ENCODE measurements at regions not wholly inside any gene's neighbourhood (a gene's known extent, or its start where the extent isn't known, plus 50 kb on each side); places are given as distances from the start of the nearest gene placed in this dataset.

DNA sequence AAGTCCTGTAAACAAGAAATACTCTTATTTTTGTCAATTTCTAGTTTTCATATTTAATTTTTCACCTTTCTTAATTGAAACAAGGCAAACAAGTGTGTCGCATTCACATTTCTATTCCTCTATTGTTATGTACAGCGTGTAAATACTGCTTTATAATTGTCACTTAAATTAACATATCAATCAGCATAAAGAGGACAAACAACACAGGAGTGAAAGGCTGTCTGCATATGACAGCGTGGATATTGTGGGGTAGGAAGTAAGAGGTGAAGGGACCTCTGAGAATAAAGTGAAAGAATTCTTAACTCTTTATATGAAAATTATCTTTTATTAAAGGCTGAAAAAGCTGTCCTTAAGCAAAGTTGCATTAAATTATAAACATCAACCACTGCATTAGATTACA is 797.9 kb upstream of the COBL start:
- no peak overlapping the region for H3K27ac ChIP-seq (ENCODE audit: insufficient read depth, low read length)
- no peak overlapping the region for H2AK5ac ChIP-seq (ENCODE audit: low read depth, low read length)
- H3K23ac ChIP-seq (ENCODE audit: low read depth, low read length), result no peak overlapping the region
- no peaks in the 10 kb centered on the region for H3K36me3 ChIP-seq (ENCODE audit: control insufficient read depth, insufficient read depth, low read length)
- no peaks in the 10 kb centered on the region for H3K9me1 ChIP-seq (ENCODE audit: insufficient read depth, low read length)
- ATAC-seq (ENCODE audit: low read depth) (no peak), DNase-seq (no peak)
- no TSS peak for BruUV-seq (replicated peaks)
- WGBS, 2 experiments (ENCODE audit: extremely low coverage in 2 of 2, insufficient read length in 1 of 2), result no CpG with 5 or more reads among the region's 3 CpGs
- peaks cover 4% of the 10 kb centered on the region for H3K9me3 ChIP-seq (ENCODE audit: control insufficient read depth, insufficient read depth, low read length)
- H2BK120ac ChIP-seq (ENCODE audit: low read depth, low read length), result no peak overlapping the region
- no peaks in the 10 kb centered on the region for H3K27me3 ChIP-seq (ENCODE audit: control insufficient read depth, insufficient read depth, low read length)
- H2BK20ac ChIP-seq (ENCODE audit: low read depth, low read length), result no peak overlapping the region
- no peak overlapping the region for H3K9ac ChIP-seq (ENCODE audit: low read depth, low read length)
- no peak overlapping the region for H3K4me3 ChIP-seq (ENCODE audit: insufficient read depth, low read depth, low read length)
- no peak overlapping the region for H2AK9ac ChIP-seq (replicated peaks; ENCODE audit: low read depth, low read length, poor library complexity)
- H4K20me1 ChIP-seq (ENCODE audit: insufficient read depth, low read length), result no peaks in the 10 kb centered on the region
- H4K91ac ChIP-seq (ENCODE audit: insufficient read depth, low read depth, low read length), result no peak overlapping the region
- no peak overlapping the region for H2BK5ac ChIP-seq (ENCODE audit: low read depth, low read length, poor library complexity, severe bottlenecking)
- dilution Hi-C loops (cut with HindIII; ENCODE audit: low sequenced_read_pairs, unreplicated experiment), result no loop called here
- H3K18ac ChIP-seq (ENCODE audit: low read depth, low read length), result no peak overlapping the region
- H3K4ac ChIP-seq (ENCODE audit: low read depth, low read length), result no peak overlapping the region
- H4K8ac ChIP-seq (ENCODE audit: low read depth in 2 of 2, low read length in 2 of 2), result no peak overlapping the region
- H3K79me1 ChIP-seq (ENCODE audit: low read depth in 1 of 2, low read length in 2 of 2), result no peaks in the 10 kb centered on the region
- no peak overlapping the region for H3K14ac ChIP-seq (replicated peaks; ENCODE audit: low read depth, low read length)
- H2BK15ac ChIP-seq (ENCODE audit: low read depth, low read length), result no peak overlapping the region
- intact Hi-C loops (cut with micrococcal nuclease), result no loop called here
- POLR2A ChIA-PET (ENCODE audit: unreplicated experiment), result no interaction called here
- CTCF ChIA-PET, result no interaction called here
- TF ChIP-seq MAFK (IDR thresholded peaks at IDR 0.05; ENCODE audit: low read depth, low read length), result no peak
- TF ChIP-seq, protein P1, sequence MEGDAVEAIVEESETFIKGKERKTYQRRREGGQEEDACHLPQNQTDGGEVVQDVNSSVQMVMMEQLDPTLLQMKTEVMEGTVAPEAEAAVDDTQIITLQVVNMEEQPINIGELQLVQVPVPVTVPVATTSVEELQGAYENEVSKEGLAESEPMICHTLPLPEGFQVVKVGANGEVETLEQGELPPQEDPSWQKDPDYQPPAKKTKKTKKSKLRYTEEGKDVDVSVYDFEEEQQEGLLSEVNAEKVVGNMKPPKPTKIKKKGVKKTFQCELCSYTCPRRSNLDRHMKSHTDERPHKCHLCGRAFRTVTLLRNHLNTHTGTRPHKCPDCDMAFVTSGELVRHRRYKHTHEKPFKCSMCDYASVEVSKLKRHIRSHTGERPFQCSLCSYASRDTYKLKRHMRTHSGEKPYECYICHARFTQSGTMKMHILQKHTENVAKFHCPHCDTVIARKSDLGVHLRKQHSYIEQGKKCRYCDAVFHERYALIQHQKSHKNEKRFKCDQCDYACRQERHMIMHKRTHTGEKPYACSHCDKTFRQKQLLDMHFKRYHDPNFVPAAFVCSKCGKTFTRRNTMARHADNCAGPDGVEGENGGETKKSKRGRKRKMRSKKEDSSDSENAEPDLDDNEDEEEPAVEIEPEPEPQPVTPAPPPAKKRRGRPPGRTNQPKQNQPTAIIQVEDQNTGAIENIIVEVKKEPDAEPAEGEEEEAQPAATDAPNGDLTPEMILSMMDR (conservative IDR thresholded peaks at IDR 0.05; ENCODE audit: low read depth, low read length), result no peak
- no peak for TF ChIP-seq RFX5 (IDR thresholded peaks at IDR 0.05; ENCODE audit: low read depth, low read length)
- TF ChIP-seq RAD21 (IDR thresholded peaks at IDR 0.05; ENCODE audit: low read length), result no peak
- TF ChIP-seq CHD1 (IDR thresholded peaks at IDR 0.05; ENCODE audit: low read depth, low read length), result no peak
- TF ChIP-seq, protein P2, sequence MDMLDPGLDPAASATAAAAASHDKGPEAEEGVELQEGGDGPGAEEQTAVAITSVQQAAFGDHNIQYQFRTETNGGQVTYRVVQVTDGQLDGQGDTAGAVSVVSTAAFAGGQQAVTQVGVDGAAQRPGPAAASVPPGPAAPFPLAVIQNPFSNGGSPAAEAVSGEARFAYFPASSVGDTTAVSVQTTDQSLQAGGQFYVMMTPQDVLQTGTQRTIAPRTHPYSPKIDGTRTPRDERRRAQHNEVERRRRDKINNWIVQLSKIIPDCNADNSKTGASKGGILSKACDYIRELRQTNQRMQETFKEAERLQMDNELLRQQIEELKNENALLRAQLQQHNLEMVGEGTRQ (IDR thresholded peaks at IDR 0.05; ENCODE audit: low read depth, low read length), result no peak
- TF ChIP-seq, protein P3, sequence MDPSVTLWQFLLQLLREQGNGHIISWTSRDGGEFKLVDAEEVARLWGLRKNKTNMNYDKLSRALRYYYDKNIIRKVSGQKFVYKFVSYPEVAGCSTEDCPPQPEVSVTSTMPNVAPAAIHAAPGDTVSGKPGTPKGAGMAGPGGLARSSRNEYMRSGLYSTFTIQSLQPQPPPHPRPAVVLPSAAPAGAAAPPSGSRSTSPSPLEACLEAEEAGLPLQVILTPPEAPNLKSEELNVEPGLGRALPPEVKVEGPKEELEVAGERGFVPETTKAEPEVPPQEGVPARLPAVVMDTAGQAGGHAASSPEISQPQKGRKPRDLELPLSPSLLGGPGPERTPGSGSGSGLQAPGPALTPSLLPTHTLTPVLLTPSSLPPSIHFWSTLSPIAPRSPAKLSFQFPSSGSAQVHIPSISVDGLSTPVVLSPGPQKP (IDR thresholded peaks at IDR 0.05; ENCODE audit: borderline replicate concordance, low read depth, low read length), result no peak
- no peak for TF ChIP-seq CEBPB (IDR thresholded peaks at IDR 0.05; ENCODE audit: low read depth, low read length)
- TF ChIP-seq FOS (IDR thresholded peaks at IDR 0.05; ENCODE audit: low read depth, low read length), result no peak
- no peak overlapping the region for H3K4me2 ChIP-seq (ENCODE audit: low read depth, low read length)
- H3K4me1 ChIP-seq (ENCODE audit: control insufficient read depth, insufficient read depth, low read length), result no peaks in the 10 kb centered on the region
- no peak overlapping the region for H2AFZ ChIP-seq (replicated peaks; ENCODE audit: low read length, poor library complexity)
- no peak overlapping the region for H3K56ac ChIP-seq (ENCODE audit: extremely low read depth, insufficient read depth, low read length)
- H4K5ac ChIP-seq (ENCODE audit: low read depth, low read length), result no peak overlapping the region
- in situ Hi-C loops (cut with MboI; ENCODE audit: low sequenced_read_pairs), result no loop called here
